HL-60 (cell line): ENCODE measurements at regions not wholly inside any gene's neighbourhood (a gene's known extent, or its start where the extent isn't known, plus 50 kb on each side); places are given as distances from the start of the nearest gene placed in this dataset.

Experiments used
- DNase-seq, 2 experiments: peaks; one replicate each; pipeline ENCODE4 v3.0.0-alpha.2; 2010 to 2020; ENCODE audit warnings: low read depth in 1 of 2, low spot score in 1 of 2
- H3K27ac ChIP-seq: fragments of 250-450 bp; sonication (Bioruptor Pico); replicated peaks from 2 replicates; pipeline ENCODE4 v1.5.1; 2020; ENCODE audit warnings: mild to moderate bottlenecking, moderate library complexity
- H3K27me3 ChIP-seq: fragments of 250-450 bp; sonication (Bioruptor Pico); 2 replicates; pipeline ENCODE4 v1.5.1; 2021; ENCODE audit warnings: mild to moderate bottlenecking, moderate library complexity; ENCODE audit not compliant: insufficient read depth, poor library complexity, severe bottlenecking
- H3K4me3 ChIP-seq: replicated peaks from 2 replicates; pipeline ENCODE4 v1.5.1; 2011; ENCODE audit warnings: mild to moderate bottlenecking, control low read depth, low read length; ENCODE audit not compliant: insufficient read depth
- CTCF ChIP-seq: IDR thresholded peaks from one replicate; pipeline ENCODE4 v1.5.1; 2011; ENCODE audit warnings: low read length, control low read depth, inconsistent platforms; ENCODE audit not compliant: insufficient read depth
- GABPA ChIP-seq: IDR thresholded peaks from 2 replicates; pipeline ENCODE4 v1.6.1; 2012; ENCODE audit warnings: low read depth
- POLR2AphosphoS5 ChIP-seq: IDR thresholded peaks from 2 replicates; pipeline ENCODE4 v1.6.1; 2012; ENCODE audit warnings: low read depth
- REST ChIP-seq: IDR thresholded peaks from 2 replicates; pipeline ENCODE4 v1.6.1; 2012; ENCODE audit warnings: low read depth; ENCODE audit not compliant: insufficient replicate concordance
- SPI1 ChIP-seq: IDR thresholded peaks from 2 replicates; pipeline ENCODE4 v1.6.1; 2012; ENCODE audit warnings: low read depth, mild to moderate bottlenecking, borderline replicate concordance

GRCh38 chr5:117249086-117249815 lies 674.6 kb upstream of the SEMA6A start:
- no peaks in the 10 kb centered on the region for H3K27me3 ChIP-seq
- H3K27ac ChIP-seq: no peak overlapping the region
- DNase-seq: no peak
- H3K4me3 ChIP-seq: no peak overlapping the region
- TF ChIP-seq POLR2AphosphoS5 (no peak), REST (no peak), CTCF (no peak), GABPA (no peak), SPI1 (no peak)

GRCh38 chr5:117246424-117246823 lies 671.8 kb upstream of the SEMA6A start:
- Histone ChIP-seq H3K27ac (no peak overlapping the region), H3K4me3 (no peak overlapping the region), H3K27me3 (no peaks in the 10 kb centered on the region)
- no peak for DNase-seq
- no peak for TF ChIP-seq SPI1
- TF ChIP-seq POLR2AphosphoS5: no peak
- no peak for TF ChIP-seq REST
- TF ChIP-seq CTCF: no peak
- no peak for TF ChIP-seq GABPA

GRCh38 chr5:117245130-117245529 lies 670.5 kb upstream of the SEMA6A start:
- TF ChIP-seq CTCF (no peak), POLR2AphosphoS5 (no peak), GABPA (no peak), REST (no peak), SPI1 (no peak)
- DNase-seq: no peak
- Histone ChIP-seq H3K4me3 (no peak overlapping the region), H3K27me3 (no peaks in the 10 kb centered on the region), H3K27ac (no peak overlapping the region)
